ENCODE measurements at regions not wholly inside any gene's neighbourhood (a gene's known extent, or its start where the extent isn't known, plus 50 kb on each side); places are given as distances from the start of the nearest gene placed in this dataset.

DNA sequence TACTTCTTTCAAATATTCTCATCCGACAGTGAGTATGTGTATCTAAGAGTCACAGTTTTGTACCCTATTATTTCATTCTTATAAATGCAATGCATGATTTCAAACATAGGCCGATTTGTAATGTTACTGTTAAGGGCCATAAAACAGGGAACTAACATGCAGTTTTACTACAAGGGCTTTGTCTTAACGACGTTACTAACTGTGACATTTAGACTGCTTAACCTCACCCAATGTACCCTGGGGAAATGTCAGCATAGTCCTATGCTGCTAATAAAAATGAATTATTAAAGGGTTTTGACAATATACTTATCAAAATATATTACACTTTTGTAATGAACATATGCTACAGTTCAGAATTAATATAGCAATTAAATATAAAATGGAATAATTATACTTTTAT is 74.8 kb upstream of the CPXCR1 start (continued):
- TF ChIP-seq, protein P1, sequence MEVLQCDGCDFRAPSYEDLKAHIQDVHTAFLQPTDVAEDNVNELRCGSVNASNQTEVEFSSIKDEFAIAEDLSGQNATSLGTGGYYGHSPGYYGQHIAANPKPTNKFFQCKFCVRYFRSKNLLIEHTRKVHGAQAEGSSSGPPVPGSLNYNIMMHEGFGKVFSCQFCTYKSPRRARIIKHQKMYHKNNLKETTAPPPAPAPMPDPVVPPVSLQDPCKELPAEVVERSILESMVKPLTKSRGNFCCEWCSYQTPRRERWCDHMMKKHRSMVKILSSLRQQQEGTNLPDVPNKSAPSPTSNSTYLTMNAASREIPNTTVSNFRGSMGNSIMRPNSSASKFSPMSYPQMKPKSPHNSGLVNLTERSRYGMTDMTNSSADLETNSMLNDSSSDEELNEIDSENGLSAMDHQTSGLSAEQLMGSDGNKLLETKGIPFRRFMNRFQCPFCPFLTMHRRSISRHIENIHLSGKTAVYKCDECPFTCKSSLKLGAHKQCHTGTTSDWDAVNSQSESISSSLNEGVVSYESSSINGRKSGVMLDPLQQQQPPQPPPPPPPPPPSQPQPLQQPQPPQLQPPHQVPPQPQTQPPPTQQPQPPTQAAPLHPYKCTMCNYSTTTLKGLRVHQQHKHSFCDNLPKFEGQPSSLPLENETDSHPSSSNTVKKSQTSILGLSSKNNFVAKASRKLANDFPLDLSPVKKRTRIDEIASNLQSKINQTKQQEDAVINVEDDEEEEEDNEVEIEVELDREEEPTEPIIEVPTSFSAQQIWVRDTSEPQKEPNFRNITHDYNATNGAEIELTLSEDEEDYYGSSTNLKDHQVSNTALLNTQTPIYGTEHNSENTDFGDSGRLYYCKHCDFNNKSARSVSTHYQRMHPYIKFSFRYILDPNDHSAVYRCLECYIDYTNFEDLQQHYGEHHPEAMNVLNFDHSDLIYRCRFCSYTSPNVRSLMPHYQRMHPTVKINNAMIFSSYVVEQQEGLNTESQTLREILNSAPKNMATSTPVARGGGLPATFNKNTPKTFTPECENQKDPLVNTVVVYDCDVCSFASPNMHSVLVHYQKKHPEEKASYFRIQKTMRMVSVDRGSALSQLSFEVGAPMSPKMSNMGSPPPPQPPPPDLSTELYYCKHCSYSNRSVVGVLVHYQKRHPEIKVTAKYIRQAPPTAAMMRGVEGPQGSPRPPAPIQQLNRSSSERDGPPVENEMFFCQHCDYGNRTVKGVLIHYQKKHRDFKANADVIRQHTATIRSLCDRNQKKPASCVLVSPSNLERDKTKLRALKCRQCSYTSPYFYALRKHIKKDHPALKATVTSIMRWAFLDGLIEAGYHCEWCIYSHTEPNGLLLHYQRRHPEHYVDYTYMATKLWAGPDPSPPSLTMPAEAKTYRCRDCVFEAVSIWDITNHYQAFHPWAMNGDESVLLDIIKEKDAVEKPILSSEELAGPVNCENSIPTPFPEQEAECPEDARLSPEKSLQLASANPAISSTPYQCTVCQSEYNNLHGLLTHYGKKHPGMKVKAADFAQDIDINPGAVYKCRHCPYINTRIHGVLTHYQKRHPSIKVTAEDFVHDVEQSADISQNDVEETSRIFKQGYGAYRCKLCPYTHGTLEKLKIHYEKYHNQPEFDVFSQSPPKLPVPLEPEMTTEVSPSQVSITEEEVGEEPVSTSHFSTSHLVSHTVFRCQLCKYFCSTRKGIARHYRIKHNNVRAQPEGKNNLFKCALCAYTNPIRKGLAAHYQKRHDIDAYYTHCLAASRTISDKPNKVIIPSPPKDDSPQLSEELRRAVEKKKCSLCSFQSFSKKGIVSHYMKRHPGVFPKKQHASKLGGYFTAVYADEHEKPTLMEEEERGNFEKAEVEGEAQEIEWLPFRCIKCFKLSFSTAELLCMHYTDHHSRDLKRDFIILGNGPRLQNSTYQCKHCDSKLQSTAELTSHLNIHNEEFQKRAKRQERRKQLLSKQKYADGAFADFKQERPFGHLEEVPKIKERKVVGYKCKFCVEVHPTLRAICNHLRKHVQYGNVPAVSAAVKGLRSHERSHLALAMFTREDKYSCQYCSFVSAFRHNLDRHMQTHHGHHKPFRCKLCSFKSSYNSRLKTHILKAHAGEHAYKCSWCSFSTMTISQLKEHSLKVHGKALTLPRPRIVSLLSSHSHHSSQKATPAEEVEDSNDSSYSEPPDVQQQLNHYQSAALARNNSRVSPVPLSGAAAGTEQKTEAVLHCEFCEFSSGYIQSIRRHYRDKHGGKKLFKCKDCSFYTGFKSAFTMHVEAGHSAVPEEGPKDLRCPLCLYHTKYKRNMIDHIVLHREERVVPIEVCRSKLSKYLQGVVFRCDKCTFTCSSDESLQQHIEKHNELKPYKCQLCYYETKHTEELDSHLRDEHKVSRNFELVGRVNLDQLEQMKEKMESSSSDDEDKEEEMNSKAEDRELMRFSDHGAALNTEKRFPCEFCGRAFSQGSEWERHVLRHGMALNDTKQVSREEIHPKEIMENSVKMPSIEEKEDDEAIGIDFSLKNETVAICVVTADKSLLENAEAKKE (CRISPR knock-in tag; IDR thresholded peaks at IDR 0.05): no peak
- no peak for TF ChIP-seq ZNF114 (CRISPR knock-in tag; IDR thresholded peaks at IDR 0.05)

Measured in GM23338 (cell line).